HG02759 (cell line): ENCODE measurements at regions not wholly inside any gene's neighbourhood (a gene's known extent, or its start where the extent isn't known, plus 50 kb on each side); places are given as distances from the start of the nearest gene placed in this dataset.
"Not testable (repeated sequence)": the region's sequence is repeated elsewhere in the genome, so short reads cannot be mapped to it uniquely, and the experiment has no call there.

Experiments
- ATAC-seq: cut with Tn5 transposase; IDR thresholded peaks from one replicate; pipeline ENCODE4 v1.9.1; 2021; ENCODE audit warnings: mild to moderate bottlenecking, moderate library complexity; ENCODE audit not compliant: unreplicated experiment

GRCh38 chr5:167352801-167353200 is 938.6 kb upstream of the WWC1 start:
- no peak for ATAC-seq

DNA sequence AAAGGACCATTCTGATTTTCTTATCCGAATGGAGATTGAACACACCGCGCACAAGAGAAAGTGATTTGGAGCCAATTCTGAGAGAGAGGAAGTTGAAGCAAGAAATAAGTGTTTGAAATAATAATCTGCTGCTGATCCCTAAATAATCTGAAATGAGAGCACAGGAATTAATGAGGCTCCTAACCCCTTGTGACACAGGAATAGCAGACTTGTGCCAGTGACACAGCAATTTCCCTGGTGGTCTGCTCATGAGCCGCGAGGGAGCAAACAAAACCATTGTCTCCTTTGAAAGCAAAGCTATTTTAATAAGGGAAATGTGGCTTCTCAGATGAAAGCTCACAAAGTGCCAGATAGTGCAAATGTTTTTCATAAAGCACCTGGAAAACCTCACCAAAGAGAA is 936.1 kb upstream of the WWC1 start:
- ATAC-seq: no peak

DNA sequence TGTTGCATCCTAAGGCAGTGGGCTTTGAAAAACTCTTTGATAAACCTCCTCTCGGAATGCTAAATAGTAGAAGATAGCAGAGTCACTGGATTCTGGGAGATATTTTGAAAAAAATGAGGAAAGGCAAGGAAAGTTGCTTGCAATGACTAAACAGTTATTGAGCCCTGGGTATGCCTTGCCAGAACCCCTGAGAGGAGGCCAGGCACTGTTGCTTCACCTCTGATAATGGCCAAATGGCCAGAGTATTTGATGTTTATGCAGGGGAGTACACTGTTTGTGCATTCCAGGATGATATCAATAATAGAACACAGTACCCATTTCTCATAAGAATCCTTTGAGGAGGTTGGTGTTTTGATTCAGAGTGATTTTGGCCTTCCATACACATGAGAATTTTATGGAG is 935.1 kb upstream of the WWC1 start:
- no peak for ATAC-seq

GRCh38 chr5:167358868-167359492 is 932.5 kb upstream of the WWC1 start:
- no peak for ATAC-seq

DNA sequence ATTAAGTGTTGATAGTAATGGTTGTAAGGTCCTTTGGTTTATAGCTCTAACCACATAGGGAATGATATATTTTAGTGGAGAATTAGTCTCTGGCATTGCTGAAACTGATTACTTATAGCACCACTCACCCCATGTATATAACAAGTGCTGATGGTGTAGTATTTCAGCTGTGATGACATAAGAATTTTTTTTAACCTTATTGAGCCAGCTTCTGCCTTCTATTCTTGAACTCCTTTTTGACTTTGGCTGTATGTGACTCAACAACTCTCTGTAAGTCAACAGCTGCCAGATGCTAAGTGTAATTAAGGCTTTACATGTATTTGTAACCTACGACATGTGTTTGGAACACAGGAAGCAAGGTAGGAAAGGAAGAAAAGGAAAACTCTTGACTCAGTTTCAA is 929.6 kb upstream of the WWC1 start:
- ATAC-seq: no peak

DNA sequence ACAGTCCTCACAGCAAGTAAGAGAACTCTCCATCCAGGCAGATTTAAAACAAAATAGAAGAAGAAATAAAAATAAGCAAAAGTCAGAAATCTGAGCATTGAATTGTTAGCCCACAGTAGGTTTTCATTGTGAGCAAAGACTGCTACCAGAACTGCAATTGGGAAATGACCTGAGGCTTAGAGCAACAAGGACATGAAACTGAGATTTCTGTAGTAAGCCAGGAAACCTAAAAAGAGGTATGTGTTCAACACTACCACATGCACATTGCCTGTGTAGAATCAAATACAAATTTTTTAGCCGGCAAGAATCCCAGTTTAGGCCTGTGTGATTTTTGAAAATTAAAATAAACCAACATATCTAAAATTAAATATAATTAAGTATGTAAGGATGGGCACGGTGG is 928.4 kb upstream of the WWC1 start:
- no peak for ATAC-seq

GRCh38 chr5:167375125-167375524 is 916.3 kb upstream of the WWC1 start:
- ATAC-seq: no peak

DNA sequence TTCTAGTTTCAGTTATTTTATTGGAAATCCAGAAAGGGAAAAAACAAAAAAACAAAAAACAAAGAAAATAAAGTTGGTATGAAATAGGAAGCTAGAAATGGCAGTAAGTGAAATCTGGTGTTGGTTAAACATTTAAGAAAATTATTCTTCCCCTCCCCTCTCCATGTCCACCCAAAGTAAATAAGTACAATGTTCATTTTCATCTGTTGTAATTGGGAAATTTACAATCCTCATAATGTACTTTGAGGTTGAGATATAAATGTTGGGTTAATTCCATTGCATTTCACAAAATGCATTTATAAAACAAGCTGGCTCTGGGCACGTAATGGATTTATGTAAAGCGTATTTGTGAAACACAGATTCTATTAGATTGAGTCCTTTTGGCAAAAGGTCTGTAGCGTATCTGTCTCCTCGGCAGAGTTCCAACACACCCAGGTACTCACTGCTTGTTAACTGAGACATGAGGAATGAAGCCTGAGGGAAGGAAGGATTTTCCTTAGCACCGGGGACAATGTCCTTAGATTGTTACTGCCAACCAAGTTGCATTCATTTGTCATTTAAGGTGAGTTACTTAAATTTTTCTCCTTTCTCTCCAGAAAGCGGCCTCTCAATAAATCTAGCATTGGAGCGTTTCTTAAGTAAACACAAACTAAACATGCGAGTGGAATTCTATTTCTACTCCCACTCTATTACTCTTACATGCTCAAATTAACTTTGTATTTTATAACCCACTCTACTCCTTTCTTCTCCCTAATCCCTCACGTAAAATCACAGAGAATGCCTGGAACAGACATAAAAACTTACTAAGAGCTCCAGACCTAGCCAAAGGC is 912.3 kb upstream of the WWC1 start:
- ATAC-seq: no peak

GRCh38 chr5:167381457-167381856 is 910.0 kb upstream of the WWC1 start:
- ATAC-seq: no peak

DNA sequence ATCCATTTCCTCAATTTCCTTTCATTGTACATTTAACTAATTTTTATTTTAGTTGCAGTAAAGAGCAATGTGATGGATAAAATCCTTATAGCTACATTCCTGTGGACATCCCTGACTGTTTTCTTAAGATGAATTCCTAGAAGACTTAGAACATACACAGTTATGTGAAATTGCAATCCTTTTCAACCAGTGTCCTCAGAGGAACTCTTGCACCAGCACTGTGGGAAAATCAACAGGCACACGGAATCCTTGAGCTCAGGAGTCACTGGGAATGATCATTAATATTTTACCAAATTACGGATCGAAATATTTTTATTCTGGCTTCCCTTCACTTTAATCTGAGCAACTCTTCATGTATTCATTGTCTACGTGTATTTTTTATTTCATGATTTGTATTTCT is 901.9 kb upstream of the WWC1 start:
- ATAC-seq: no peak

GRCh38 chr5:167391286-167391685 is 900.2 kb upstream of the WWC1 start:
- ATAC-seq: not testable (repeated sequence)

DNA sequence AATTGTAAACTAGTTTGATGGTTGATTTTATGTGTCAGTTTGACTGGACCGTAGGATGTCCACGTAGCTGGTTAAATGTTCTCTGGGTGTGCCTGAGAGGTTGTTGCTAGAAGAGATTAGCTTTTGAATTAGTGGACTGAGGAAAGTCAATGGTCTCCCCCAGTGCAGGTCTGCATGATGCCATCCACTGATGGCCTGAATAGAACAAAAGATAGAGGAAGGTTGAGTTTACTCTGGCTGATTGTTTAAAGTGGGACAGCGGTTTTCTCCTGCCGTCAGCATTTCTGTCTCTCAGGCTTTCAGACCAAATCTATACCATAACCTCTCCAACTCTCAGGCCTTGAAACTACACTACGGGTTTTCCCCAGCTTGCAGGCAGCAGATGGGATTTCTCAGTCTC is 899.2 kb upstream of the WWC1 start:
- ATAC-seq: no peak

DNA sequence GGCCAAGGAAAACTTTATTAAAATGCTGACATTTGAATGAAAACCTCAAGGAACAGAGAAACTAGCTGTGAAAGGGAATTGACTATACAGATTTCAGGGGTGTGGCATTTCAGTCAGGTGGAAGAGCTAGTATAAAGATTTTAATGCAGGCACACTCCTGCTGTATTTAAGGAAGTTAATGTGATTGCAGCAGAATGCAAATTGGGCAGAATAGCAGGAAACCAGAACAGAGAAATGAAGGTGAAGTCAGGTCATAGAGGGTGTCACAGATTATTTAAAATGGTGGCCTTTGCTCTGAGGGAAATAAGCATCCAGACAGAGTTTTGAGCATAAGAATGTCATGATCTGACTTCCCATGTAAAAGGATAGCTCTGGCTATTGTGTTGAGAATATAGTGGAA is 898.1 kb upstream of the WWC1 start:
- no peak for ATAC-seq

DNA sequence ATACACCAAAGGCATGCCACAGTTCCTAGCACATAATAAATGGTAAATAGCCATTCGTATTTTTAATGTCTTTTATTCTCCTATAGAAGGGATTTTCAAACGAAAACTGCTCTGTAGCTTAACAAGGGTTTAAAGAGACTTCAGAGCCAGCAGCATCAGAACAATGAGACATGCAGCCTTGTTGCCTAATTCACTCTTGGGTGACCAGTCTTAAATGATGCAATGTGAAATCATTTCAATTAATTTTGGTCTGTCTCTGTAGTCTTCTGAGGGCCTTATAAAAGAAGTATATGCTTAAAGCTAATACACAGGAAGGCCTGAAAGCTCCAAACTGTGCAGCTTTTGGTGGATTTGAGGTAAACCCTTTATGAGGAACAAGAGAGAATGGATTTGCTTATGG is 888.8 kb upstream of the WWC1 start:
- no peak for ATAC-seq

GRCh38 chr5:167406513-167406912 is 884.9 kb upstream of the WWC1 start:
- ATAC-seq: no peak

- ATAC-seq: no peak
Observed at GRCh38 chr5:167412556-167412955, 878.9 kb upstream of the WWC1 start.

GRCh38 chr5:167413506-167413905 is 877.9 kb upstream of the WWC1 start:
- ATAC-seq: no peak

DNA sequence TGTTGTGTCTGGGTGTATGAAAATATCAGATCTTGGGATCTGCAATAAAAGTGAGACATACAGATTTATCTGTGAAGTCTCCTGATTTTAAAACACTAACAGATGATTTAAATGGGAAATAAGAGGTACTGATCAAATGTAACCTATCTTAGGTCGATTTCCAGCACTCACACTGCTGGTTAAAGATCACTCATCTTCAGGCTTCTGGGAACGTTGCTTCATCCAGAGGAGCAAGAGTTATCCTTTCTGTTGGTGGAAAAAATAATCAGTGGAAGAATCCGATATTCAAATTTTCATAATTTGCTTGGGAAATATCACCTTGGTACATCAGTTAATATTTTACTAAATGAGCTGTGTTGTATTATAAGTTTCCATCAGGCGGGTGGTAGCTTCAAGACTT is 876.8 kb upstream of the WWC1 start:
- ATAC-seq: no peak

DNA sequence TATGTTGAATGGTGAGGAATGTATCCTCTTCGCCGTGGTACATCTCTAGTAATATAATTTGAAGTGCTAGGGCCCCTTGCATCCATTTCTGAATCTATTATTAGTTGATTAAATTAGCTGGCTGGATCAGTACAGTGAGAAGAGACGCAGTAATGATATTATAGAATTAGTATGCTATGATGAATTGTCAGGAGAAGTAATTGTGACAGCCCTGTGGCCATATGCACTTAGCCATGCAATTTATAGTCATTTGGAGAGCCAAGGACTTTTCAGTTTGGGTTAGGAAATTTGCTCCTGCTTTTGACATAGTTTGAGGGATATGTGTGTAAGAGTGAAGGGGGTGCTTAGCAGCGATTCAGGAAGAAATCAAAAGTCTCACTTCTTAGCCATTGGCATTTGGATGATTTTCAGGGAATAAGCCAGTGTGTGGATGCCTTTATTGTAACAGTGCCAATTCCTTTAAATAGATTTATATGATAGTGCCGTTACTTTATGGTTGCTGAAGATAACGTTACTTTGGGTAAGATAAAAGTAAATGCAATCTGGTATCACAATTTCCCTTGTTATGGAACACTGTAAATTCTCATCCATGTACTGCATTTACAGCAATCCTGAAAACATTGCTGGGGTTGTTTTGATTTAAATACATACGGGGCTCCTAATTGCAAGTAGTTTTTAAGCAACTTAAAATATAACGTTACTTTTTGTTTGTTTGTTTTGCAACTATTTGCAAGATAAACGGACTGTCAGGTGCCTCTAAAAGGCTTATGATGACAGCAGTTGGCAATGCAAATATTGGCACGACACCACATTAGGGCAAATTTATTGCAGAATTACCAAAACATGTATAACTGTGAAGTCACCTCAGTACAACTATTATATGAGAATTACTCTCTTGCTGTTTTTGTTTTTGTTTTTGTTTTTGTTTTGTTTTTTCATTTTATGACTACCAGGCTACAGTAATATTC is 875.4 kb upstream of the WWC1 start:
- ATAC-seq: no peak

GRCh38 chr5:167417662-167418061 is 873.8 kb upstream of the WWC1 start:
- ATAC-seq: no peak

- ATAC-seq: no peak
Observed at GRCh38 chr5:167425161-167425560, 866.3 kb upstream of the WWC1 start.

GRCh38 chr5:167426501-167426900 is 864.9 kb upstream of the WWC1 start:
- ATAC-seq: no peak
